ENCODE measurements at regions not wholly inside any gene's neighbourhood (a gene's known extent, or its start where the extent isn't known, plus 50 kb on each side); places are given as distances from the start of the nearest gene placed in this dataset.

Small RNA genes in the stretch of these regions (microRNA-seq; reads per million reads assigned to microRNA genes)
- 0 reads per million in 2 donors for gene MIR8060 (ENCODE audit: borderline number of aligned reads in 2 of 2, borderline replicate concordance in 1 of 2)

All from right atrium auricular region (tissue), 2 donors.